PC-9 (cell line): ENCODE measurements at regions not wholly inside any gene's neighbourhood (a gene's known extent, or its start where the extent isn't known, plus 50 kb on each side); places are given as distances from the start of the nearest gene placed in this dataset.

ENCODE experiments used
- EZH2 ChIP-seq: fragments of 200-600 bp; sonication (generic); IDR thresholded peaks from 2 replicates; pipeline ENCODE4 v1.8.0; 2017; ENCODE audit warnings: antibody characterized with exemption, low read depth
- TF ChIP-seq, protein P1 (sequence below): fragments of 200-600 bp; sonication (generic); conservative IDR thresholded peaks from 2 replicates; pipeline ENCODE4 v1.6.1; 2017; ENCODE audit warnings: mixed run types, antibody characterized with exemption, mild to moderate bottlenecking, moderate library complexity

DNA sequence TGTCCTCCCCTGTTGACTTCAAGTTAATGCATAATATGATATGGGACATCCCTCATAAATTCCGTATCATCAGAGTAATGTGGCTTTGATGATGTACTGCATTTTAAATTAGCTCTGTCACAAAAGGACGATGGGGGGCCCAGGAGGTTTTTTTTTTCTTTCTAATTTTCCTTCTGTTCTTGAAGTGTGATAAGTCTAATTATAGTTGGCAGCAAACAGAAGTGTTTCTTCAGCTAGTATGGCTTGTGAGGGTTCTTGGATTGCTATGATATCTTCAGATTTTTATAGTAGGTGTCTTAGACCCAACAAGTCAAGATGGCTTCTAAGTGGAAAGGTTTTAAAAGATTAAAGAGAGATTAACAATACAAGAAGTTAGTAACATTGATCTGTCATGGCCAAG lies 796.2 kb upstream of the RBFOX1 start:
- TF ChIP-seq, protein P1, sequence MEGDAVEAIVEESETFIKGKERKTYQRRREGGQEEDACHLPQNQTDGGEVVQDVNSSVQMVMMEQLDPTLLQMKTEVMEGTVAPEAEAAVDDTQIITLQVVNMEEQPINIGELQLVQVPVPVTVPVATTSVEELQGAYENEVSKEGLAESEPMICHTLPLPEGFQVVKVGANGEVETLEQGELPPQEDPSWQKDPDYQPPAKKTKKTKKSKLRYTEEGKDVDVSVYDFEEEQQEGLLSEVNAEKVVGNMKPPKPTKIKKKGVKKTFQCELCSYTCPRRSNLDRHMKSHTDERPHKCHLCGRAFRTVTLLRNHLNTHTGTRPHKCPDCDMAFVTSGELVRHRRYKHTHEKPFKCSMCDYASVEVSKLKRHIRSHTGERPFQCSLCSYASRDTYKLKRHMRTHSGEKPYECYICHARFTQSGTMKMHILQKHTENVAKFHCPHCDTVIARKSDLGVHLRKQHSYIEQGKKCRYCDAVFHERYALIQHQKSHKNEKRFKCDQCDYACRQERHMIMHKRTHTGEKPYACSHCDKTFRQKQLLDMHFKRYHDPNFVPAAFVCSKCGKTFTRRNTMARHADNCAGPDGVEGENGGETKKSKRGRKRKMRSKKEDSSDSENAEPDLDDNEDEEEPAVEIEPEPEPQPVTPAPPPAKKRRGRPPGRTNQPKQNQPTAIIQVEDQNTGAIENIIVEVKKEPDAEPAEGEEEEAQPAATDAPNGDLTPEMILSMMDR: no peak
- TF ChIP-seq EZH2: no peak
